GM21423 (cell line): ENCODE measurements at regions not wholly inside any gene's neighbourhood (a gene's known extent, or its start where the extent isn't known, plus 50 kb on each side); places are given as distances from the start of the nearest gene placed in this dataset.
"Not testable (repeated sequence)": the region's sequence is repeated elsewhere in the genome, so short reads cannot be mapped to it uniquely, and the experiment has no call there.

Experiments
- ATAC-seq: cut with Tn5 transposase; IDR thresholded peaks from one replicate; pipeline ENCODE4 v1.9.1; 2021; ENCODE audit warnings: mild to moderate bottlenecking, moderate library complexity; ENCODE audit not compliant: unreplicated experiment

DNA sequence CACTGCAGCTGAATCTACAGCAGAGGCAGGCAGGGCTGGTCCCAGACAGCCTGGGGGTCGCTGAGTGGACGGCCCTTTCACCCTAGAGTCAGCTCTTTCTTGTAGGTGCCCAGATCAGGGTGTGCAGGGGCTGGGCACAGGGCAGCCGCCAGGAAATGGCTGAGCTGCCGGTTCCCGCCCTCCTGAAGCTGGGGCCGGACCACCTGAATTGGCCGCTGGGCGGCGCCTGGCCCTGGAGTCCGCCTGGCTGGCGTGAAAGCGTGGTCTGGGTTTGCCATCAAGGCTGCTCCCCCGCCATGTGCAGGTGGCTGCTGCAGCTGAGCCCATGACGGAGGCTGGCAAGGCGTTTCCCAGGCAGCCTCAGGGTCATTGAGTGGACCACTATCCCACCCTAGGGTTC is 85.7 kb downstream of the POTEM start:
- ATAC-seq, result not testable (repeated sequence)

DNA sequence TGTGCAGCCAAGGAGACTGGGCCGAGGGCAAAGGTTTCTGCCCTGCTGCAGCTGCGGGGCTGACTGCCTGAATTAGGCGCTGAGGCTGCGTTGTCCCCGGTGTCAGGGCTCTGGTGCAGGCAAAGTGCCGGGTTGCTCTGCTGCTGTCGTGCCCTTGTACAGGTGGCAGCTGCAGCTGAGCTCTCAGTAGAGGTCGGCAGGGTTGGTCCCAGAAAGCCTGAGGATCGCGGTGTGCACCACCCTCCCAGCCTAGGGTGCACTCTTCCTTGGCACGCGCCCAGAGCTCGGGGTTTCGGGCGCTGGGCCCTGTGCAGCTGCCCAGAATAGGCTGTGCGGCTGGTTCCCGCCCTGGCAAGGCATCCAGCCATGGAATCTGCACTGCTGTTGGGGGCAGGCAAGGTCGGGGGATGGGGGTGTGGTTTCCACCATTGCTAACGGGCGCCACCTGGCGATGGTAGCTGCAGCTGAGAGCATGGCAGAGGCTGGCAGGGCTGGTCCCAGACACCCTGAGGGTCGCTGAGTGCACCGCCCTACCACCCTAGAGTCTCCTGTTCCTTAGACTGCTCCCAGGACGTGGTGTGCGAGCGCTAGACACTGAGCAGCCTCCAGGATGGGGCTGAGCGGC is 86.3 kb downstream of the POTEM start:
- ATAC-seq, result not testable (repeated sequence)

DNA sequence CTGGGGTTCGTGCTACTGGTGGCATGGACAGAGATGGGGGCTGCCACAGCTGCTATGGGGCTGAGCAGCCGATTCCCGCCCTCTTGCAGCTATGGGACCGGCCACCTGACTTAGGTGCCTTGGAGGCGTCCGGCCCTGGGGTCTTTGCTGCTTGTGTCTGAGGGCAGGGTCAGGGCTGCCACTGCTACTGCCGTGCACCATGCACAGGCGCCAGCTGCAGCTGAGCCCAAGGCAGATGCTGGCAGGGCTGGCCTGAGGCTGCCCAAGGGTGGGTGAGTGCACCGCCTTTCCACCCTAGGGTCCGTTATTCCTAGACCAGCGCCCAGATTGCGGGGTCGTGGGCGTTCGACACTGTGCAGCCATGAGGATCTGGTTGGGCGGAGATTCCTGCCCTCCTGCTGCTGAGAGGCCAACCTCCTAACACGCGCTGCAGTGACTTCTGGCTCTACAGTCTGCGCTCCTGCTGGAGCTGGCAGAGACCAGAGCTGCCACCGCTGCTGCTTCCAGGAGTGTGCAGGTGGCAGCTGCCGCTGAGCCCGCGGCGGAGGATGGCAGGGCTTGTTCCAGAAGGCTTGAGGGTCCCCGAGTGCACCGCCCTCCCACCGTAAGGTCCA is 87.0 kb downstream of the POTEM start:
- not testable (repeated sequence) for ATAC-seq

DNA sequence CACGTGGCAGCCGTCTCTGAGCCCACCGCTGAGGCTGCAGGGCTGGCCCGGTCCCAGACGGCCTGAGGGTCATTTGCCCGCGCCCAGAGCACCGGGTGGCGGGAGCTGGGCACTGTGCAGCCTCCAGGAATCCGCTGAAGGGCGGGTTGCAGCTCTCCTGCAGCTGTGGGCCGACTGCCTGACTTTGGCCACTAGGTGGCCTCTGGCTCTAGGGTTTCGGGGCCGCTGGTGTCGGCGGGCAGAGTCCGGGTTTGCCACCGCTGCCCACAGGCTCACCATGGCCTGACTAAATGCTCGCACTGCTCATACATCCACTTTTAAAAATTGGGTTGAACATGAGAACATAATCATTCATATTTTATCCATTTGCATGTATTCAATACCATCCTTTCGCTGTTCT is 87.7 kb downstream of the POTEM start:
- not testable (repeated sequence) for ATAC-seq

DNA sequence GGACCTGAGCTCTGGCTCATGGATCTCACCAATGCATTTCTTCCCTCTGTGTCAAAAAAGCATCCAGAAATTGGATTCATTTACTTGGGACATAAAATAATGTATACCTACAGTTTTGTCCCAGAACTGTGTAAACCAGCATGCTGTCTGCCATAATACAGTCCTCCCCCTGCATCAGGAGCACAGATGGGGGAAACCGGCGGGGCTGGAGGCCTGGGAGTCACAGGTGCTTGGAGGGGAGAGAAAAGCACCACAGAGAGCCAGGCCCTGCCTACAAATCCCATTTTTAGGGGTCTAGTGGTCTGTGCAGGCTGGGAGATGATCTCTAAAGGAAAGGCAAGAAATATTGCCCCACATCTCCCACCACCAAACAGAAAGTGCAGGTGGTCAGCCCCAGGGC is 91.8 kb downstream of the POTEM start:
- ATAC-seq, result not testable (repeated sequence)

DNA sequence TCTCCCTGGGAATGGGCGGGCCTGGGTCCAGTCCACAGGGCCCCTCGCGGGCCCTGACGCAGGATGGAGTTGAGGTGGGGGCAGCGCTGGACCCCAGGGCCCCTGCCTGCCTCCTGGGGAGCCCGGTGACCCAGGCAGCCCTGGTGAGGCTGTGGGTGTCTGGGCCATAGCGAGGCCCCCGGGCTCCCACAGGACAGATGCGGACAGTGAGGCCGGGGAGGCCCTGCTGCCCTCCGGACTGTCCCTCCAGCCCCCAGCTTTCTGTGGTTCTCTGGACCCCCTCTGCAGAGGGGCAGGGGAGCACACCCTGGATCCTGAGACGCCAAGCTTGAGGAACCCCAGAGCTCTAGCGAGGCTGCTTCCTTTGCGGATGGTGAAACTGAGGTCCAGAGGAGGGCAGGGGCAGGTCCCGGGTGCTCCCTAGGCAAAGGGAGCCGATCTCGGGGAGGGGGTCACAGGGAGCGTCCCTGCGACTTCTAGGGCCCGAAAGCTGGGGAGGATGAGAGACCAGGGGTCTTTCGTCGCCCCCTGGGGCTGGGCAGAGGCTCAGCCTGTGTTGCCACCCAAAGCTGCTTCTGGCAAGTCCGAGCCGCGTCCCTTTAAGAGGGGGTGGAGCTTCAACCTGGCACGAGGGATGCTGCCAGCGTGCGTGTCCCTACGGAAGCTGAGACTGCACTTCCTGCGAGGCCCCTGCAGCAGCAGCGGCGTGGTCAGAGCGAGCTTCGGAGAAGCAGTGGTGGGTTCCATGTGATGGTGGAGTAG is 94.6 kb downstream of the POTEM start:
- ATAC-seq, result peak; percentile 64

DNA sequence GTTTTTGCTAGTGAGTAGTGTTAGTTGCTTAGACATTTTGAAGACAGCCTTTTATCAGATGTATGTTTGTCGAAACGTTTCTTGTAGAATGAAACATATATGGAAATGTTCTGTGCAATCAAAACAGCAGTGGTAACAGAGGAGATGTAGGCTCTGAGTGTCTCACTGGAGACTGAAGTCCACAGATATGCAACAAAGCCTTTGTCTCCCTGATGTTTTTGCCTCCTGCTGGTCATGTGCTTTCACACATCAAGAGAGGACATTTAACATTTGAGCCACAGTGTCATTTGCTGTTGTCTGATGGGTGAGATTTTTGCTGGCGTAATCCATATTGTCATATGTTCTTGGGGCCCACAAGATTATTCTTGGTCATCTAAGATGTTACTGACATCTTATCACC is 101.7 kb downstream of the POTEM start:
- ATAC-seq, result not testable (repeated sequence)

DNA sequence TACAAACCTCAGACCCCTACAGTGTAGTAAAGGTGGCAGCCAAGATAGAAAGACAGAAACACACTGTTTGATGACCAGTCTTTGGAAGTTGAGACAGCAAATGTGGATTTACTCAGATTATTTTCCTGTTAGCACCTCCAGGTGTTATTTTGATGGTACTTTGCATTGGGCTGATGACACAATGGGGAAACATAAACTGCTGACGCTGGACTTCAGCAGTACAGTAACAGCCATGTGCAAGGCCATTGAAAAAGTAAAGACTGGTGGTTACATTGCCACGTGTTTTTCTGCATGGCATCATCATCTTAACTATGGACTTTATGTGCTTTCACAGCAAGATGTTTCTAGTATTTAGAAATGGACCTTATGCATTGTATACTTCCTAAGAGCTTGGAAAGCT is 105.3 kb downstream of the POTEM start:
- not testable (repeated sequence) for ATAC-seq

DNA sequence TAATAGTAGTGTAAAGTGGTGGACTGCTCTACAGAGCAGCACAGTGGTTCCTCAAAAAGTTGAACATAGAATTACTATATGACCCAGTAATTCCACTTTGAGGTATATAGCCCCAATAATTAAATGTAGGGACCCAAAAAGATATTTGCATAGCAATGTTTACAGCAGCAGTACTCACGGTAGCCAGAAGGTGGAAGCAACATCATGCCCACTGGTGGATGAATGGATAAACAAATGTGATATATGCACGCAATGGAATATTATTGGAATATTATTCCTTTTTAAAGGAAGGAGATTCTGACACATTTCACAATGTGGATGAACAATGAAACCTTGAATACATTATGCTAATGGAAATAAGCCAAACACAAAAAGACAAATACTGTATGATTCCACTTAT is 121.4 kb downstream of the POTEM start:
- ATAC-seq, result not testable (repeated sequence)

DNA sequence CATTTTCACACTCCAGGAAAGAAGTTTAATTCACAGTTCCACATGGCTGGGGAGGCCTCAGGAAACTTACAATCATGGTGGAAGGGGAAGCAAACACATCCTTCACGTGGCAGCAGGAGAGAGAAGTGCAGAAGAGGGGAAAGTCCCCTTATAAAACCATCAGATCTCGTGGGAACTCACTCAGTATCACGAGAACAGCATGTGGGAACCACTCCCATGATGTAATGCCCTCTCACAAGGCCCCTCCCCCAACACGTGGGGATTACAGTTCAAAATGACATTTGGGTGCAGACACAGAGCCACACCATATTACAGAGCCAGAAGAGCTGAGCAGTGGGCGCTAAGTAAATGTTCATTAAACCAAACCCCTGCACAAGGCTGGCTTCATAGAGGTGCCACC is 126.0 kb downstream of the POTEM start:
- not testable (repeated sequence) for ATAC-seq

DNA sequence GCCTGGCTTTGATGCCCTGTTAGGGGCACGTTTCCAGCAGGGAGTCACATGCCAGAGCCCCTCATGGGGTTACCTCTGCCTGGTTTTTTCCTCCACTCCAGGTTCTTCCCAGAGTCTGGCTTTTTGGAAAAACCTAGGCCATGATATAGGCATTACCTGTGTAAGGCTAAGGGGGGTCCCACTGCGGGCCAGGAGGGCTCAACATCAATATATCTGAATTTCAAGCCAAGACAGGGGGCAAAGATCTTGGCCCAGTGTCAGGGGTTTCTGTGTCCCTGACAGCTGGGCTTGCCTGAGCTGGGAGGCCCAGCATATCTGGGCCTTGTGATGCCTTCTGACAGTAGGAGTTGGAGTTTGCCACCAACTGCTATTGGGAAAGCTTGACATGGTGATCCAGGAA is 127.5 kb downstream of the POTEM start:
- ATAC-seq, result not testable (repeated sequence)

DNA sequence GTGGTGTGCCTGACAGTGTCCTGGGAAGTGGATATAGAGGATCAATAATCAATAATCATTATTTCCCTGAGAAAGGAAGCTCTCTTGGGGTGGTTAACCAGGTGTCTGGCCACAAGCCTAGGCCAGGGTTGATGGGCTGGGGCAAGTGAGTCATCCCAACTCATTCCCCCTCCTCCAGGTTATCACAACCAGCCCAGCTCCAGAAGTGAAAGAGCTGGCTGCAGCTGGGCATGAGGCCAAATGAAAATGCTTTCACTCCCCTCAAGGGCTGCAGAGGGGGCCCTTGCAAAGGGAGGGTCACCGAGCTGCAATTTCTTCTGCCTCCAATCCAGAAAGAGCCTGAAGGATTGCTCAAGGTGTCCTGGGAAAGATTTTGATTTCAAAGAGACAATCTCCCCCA is 127.9 kb downstream of the POTEM start:
- not testable (repeated sequence) for ATAC-seq

DNA sequence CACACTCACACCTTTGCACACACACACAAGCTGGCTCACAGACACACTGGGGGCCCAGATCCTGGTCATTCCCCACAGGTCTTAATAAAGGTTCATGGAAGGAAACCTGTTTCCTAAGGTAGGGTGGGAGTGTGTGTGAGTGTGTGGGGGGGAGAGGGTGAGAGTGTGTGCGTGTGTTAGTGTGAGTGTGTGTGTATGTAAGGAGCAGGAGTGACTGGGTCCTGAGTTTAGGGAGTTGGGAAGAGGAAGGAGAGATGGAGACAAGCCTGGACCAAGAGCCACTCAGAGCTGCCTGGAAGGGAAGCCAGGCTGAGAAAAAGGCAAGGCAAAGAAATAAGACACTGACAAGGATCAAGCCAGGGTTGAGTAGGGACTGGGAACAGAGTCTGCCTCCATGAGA is 129.2 kb downstream of the POTEM start:
- ATAC-seq, result not testable (repeated sequence)

DNA sequence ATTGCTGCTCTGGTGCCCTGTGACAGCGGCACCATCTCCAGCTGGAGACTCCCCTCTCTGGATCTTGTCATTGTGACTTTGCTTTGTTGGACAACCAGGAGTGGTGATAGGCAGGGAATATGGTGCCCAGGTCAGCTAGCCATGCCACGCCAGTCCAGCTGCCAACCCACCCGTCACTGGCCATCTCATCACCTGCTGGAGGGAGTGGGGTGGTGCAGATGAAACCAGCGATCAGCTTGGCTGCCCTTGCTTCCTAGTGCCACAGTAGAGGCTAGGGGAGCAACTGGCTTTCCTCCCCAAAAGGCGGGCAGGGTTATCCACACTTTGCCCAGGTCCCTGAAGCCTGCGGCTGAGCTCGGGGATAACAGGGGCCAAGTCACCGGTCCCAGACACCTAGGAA is 129.6 kb downstream of the POTEM start:
- ATAC-seq, result not testable (repeated sequence)

DNA sequence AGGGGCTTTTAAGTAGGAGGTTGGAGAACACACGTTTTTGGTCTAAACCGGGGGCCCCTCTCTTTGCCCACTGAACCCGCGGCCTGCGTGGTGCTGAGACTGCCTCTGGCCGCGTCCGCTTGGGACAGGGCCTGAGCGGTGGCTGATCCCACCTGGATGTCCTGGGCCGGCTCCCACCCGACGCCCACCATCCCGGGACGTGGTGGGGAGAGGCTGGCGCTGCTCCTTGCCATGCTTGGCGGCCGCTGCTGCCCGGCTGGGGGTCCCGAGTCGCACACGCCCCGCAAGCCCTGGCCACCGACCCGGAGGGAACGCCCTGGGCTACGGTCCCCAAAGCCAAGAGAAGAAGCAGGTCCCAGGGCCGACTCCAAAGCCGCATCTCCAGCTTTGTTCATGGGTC is 130.1 kb downstream of the POTEM start:
- ATAC-seq, result not testable (repeated sequence)

DNA sequence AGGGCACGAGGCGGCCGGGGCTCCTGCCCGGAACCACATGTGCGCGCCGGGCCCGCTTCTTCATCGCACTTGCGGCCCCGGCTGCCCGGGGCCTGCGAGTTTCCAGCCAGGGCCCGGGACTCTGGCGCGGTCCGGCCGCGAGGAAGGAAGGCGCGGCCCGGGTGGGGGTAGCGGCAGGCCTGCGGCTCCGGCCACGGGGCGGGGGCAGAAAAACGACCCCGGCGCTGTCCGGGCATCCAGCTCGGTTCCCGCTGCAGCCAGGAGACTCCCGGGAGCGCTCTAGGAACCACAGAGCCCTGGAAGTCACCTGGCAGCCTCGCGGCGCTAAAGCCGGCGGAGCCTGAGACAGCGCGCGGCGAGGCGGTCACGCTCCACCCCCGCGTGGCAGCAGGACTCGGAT is 130.5 kb downstream of the POTEM start:
- not testable (repeated sequence) for ATAC-seq

DNA sequence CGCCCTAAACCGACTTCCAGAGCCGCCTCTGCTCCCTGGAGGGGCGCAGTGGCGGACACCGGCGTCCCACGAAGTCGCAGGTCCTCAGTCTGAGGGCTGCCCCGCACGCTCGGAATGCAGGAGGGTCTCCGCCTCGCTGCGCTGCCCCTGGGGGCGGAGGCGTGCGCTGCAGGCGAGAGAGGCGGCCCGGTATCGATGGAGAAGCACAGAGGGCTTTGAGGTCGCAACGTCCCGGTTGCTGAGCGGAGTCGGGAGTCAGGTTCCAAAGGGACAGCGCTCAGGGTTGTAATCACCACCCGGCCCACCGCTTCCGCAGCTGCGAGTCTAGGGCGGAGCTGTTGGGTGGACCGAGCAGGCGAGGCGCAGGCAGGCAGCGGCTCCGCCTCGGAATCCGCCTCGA is 131.0 kb downstream of the POTEM start:
- not testable (repeated sequence) for ATAC-seq

DNA sequence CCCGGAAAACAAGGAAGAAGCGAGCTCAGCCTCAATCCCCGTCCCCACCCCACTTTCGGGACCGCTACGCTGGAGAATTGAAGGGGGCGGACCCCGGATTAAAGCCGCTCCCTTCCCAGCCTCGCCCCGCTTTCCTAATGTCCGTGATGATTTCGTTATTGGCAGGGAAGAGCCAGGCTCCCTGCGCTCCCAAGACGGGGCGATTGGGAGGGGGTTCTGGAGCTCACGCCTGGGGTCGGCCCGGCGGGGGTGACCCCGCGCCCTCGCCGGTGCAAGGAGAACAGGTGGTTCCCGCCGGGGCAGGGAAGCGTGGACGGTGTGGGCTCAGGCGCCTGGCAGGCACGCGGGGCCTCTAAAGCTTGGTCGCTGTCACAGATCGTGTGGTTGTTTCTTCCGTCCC is 131.5 kb downstream of the POTEM start:
- ATAC-seq, result not testable (repeated sequence)

DNA sequence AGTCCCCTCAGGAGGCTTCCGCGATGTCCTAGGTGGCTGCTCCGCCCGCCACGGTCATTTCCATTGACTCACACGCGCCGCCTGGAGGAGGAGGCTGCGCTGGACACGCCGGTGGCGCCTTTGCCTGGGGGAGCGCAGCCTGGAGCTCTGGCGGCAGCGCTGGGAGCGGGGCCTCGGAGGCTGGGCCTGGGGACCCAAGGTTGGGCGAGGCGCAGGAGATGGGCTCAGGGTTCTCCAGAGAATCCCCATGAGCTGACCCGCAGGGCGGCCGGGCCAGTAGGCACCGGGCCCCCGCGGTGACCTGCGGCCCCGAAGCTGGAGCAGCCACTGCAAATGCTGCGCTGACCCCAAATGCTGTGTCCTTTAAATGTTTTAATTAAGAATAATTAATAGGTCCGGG is 132.1 kb downstream of the POTEM start:
- ATAC-seq, result not testable (repeated sequence)

DNA sequence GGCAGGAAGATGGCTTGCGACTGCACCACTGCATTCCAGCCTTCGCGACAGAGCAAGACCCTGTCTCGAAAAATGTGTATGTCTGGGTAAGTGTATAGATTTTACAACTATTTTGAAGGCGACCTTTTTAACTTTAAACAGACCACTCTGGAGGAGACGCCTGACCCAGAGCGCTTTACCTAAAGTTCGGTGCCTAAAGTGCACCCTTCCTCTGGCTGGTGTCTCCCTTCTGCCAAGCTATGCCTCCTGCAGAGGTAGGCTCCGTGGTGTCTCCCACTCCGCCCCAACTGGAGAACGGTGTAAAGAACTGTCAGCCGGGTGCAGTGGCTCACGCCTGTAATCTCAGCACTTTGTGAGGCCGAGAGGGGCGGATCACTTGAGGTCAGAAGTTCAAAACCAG is 132.7 kb downstream of the POTEM start:
- ATAC-seq, result not testable (repeated sequence)

DNA sequence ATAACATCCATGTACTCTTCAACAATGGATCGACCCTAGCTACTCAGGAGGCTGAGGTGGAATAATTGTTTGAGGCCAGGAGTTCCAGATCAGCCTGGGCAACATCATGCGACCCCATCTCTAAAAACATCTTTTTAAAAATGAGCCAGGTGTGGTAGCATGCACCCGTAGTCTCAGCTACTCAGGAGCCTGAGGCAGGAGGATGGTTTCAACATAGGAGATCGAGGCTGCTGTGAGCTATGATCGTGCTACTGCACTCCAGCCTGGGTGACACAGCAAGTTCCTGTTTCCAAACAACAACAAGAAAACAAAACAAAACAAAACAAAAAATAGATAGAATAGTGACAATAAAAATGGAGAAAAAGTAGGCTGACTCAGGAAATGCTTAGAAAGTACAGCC is 138.3 kb downstream of the POTEM start:
- not testable (repeated sequence) for ATAC-seq

DNA sequence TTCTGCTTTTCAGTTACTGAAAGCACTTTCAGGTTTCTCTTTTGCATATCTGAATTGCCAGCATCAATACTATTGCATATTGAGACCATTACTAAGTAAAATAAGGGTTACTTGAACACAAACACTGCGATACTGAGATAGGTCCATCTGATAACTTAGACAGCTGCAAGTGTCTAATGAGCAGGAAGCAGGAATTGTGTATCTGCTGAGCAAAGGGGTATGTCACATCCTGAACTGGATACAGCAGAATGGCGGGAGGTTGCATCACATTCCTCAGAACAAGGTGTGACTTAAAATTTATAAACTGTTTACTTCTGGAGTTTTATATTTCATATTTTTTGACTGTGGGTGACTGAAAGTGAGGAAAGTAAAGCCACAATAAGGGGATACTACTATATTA is 142.7 kb downstream of the POTEM start:
- ATAC-seq, result not testable (repeated sequence)
